Prostate gland (tissue), 2 donors: ENCODE measurements at regions not wholly inside any gene's neighbourhood (a gene's known extent, or its start where the extent isn't known, plus 50 kb on each side); places are given as distances from the start of the nearest gene placed in this dataset.
"Not testable (repeated sequence)": the region's sequence is repeated elsewhere in the genome, so short reads cannot be mapped to it uniquely, and the experiment has no call there.

Source experiments
- DNase-seq: peaks from one replicate; pipeline ENCODE4 v3.0.0-alpha.2; 2019; ENCODE audit warnings: low spot score
- H3K27ac ChIP-seq, 2 donors: fragments of 200-600 bp; sonication (generic); 2 replicates each; pipeline ENCODE4 v1.5.1; 2017 to 2019
- H3K27me3 ChIP-seq: fragments of 200-600 bp; sonication (generic); replicated peaks from 2 replicates; pipeline ENCODE4 v1.5.1; 2019; ENCODE audit not compliant: insufficient read depth
- H3K36me3 ChIP-seq, 2 donors: fragments of 200-600 bp; sonication (generic); 1 replicate in 1 of 2; 2 replicates in 1 of 2; pipeline versions ENCODE4 v1.5.1 to v1.8.1; 2017 to 2019
- H3K4me1 ChIP-seq: fragments of 200-600 bp; sonication (generic); replicated peaks from 2 replicates; pipeline ENCODE4 v1.5.1; 2019
- H3K4me3 ChIP-seq, 2 donors: fragments of 200-600 bp; sonication (generic); 2 replicates each; pipeline ENCODE4 v1.5.1; 2017 to 2019
- H3K9me3 ChIP-seq: fragments of 200-600 bp; sonication (generic); 2 replicates; pipeline ENCODE4 v1.5.1; 2017
- POLR2A ChIP-seq: fragments of 450-650 bp; IDR thresholded peaks from one replicate; pipeline ENCODE4 v1.6.1; 2016; ENCODE audit warnings: antibody characterized with exemption, mild to moderate bottlenecking
- POLR2AphosphoS5 ChIP-seq: sonication (generic); formaldehyde crosslinking; IDR thresholded peaks from one replicate; pipeline ENCODE4 v1.6.1; 2017; ENCODE audit warnings: antibody characterized with exemption
- WGBS: methylation state at CpG from one replicate; pipeline ENCODE4 v1.1.5; 2018; 5-methylcytosine and 5-hydroxymethylcytosine counted together
- intact Hi-C: fragments of 100-400 bp; cut with DNase I; formaldehyde crosslinking; loops from one replicate; pipeline ENCODE4 v1.14.2; 2022
- TF ChIP-seq, protein P1 (sequence below), 4 experiments: fragments of 200-600 bp in 2 of 4; fragments of 450-650 bp in 2 of 4; sonication (generic) in 2 of 4; IDR thresholded peaks; 1 replicate in 3 of 4; 2 replicates in 1 of 4; pipeline ENCODE4 v1.5.1; 2016 to 2019; ENCODE audit warnings: antibody characterized with exemption in 4 of 4, mild to moderate bottlenecking in 2 of 4, moderate library complexity in 2 of 4

DNA sequence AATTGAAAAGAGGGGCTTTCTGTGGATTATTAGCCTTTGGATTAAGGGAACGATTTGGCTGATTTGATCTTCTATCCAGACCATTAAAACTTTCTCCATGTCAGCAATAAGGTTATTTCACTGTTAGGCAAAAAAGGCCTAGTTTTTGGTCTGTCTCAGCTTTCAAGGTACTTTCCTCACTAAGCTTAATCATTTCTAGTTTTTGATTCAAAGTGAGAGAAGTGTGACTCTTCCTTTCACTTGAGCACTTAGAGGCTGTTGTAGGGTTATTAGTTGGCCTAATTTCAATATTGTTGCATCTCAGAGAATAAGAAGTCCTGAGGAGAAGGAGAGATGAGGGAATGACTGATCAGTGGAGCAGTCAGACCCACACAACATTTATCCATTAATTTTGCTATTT, 596.0 kb upstream of the TPK1 start:
- 97% methylated on average over 1 of the region's 1 CpG for WGBS
- H3K4me3 ChIP-seq, result no peak overlapping the region
- H3K27ac ChIP-seq, result no peak overlapping the region
- H3K27me3 ChIP-seq, result no peaks in the 10 kb centered on the region
- TF ChIP-seq POLR2A, result no peak
- no peak for TF ChIP-seq POLR2AphosphoS5
- TF ChIP-seq, protein P1, sequence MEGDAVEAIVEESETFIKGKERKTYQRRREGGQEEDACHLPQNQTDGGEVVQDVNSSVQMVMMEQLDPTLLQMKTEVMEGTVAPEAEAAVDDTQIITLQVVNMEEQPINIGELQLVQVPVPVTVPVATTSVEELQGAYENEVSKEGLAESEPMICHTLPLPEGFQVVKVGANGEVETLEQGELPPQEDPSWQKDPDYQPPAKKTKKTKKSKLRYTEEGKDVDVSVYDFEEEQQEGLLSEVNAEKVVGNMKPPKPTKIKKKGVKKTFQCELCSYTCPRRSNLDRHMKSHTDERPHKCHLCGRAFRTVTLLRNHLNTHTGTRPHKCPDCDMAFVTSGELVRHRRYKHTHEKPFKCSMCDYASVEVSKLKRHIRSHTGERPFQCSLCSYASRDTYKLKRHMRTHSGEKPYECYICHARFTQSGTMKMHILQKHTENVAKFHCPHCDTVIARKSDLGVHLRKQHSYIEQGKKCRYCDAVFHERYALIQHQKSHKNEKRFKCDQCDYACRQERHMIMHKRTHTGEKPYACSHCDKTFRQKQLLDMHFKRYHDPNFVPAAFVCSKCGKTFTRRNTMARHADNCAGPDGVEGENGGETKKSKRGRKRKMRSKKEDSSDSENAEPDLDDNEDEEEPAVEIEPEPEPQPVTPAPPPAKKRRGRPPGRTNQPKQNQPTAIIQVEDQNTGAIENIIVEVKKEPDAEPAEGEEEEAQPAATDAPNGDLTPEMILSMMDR (IDR thresholded peaks at IDR 0.05), result no peak
- no peaks in the 10 kb centered on the region for H3K9me3 ChIP-seq
- H3K4me1 ChIP-seq, result no peaks in the 10 kb centered on the region
- no peaks in the 10 kb centered on the region for H3K36me3 ChIP-seq
- no peak for DNase-seq
- intact Hi-C loops, result no loop called here

DNA sequence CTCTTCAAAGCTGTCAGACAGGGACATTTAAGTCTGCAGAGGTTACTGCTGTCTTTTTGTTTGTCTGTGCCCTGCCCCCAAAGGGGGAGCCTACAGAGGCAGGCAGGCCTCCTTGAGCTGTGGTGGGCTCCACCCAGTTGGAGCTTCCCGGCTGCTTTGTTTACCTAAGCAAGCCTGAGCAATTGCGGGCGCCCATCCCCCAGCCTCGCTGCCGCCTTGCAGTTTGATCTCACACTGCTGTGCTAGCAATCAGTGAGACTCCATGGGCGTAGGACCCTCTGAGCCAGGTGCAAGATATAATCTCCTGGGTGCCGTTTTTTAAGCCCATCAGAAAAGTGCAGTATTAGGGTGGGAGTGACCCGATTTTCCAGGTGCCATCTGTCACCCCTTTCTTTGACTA, 582.6 kb upstream of the TPK1 start:
- H3K4me3 ChIP-seq, H3K27ac ChIP-seq, intact Hi-C loops, H3K36me3 ChIP-seq, H3K4me1 ChIP-seq, H3K27me3 ChIP-seq, DNase-seq, H3K9me3 ChIP-seq: not testable (repeated sequence)
- WGBS, result 79% methylated on average over 8 of the region's 8 CpGs

DNA sequence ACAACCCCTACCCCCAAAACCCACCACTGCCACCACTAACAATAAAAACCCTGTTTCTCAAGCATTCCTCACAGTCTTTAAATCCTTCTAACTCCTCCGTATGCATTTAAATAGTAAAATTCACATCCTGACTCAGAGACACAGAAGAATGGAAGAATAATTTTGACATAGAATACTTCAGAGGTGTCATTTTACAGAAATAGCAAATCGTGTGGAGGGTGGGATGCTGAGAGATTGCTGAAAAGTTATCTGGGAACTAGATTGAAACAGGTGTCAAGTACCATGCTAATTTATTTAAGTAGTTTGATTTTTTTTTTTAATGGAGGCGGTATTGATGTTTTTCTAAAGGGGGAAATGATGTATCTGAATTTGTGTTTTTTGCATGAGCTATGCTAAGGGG, 575.2 kb upstream of the TPK1 start:
- 41% methylated on average over 3 of the region's 3 CpGs for WGBS

DNA sequence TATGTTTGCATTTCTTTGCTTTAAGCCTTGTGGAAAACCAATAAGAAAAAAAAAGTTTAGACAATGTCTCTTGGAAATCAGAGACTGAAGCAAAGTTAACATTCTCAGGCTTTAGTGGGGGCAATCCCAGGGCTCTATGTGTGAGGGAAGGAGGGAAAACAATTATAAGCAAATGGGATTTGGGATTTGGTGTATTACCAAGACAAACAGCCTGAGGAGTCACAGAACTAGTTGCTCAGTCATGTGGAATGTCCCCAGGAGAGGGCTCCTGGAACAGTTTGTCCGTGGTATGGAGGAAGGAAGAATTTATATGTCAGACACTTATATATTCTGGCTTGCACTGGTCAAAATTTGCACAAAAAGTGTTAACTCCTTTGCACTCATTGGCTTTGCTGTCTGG, 562.9 kb upstream of the TPK1 start:
- Histone ChIP-seq H3K9me3 (no peaks in the 10 kb centered on the region), H3K4me3 (no peak overlapping the region), H3K27ac (no peak overlapping the region), H3K4me1 (no peaks in the 10 kb centered on the region), H3K36me3 (no peaks in the 10 kb centered on the region), H3K27me3 (no peaks in the 10 kb centered on the region)
- TF ChIP-seq, protein P1 (IDR thresholded peaks at IDR 0.05), result no peak
- TF ChIP-seq POLR2A, result no peak
- TF ChIP-seq POLR2AphosphoS5, result no peak
- intact Hi-C loops, result no loop called here
- DNase-seq, result no peak
- WGBS, result 11% methylated on average over 1 of the region's 1 CpG

More for the DNA sequence above, 575.2 kb upstream of the TPK1 start:
- Histone ChIP-seq H3K36me3 (no peaks in the 10 kb centered on the region), H3K27me3 (no peaks in the 10 kb centered on the region), H3K27ac (no peak overlapping the region), H3K4me1 (no peaks in the 10 kb centered on the region), H3K4me3 (no peak overlapping the region), H3K9me3 (no peaks in the 10 kb centered on the region)
- TF ChIP-seq POLR2A (no peak), POLR2AphosphoS5 (no peak)
- TF ChIP-seq, protein P1 (IDR thresholded peaks at IDR 0.05), result no peak
- intact Hi-C loops, result no loop called here
- no peak for DNase-seq

DNA sequence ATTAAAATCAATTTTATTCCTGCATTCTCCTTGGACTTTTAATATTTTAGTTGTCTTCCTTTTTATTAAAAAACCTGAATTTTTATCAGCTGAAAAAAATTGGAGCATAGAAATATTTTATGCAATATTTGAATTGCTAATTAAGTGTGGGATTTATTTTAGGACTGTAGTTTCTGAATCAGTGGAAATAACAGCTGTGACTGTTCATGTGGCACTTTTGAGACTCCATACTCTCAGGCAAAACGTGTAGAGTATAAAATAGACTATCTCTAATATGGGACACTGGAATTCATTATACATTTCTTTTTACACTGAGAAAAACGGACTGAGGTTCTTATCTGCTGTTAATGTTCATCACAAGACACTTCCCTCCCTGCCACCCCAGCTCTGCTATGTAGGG, 558.3 kb upstream of the TPK1 start:
- H3K4me1 ChIP-seq, result no peaks in the 10 kb centered on the region
- no peak overlapping the region for H3K4me3 ChIP-seq
- H3K36me3 ChIP-seq, result no peaks in the 10 kb centered on the region
- H3K27ac ChIP-seq, result no peak overlapping the region
- WGBS, result 23% methylated on average over 2 of the region's 2 CpGs
- no peaks in the 10 kb centered on the region for H3K27me3 ChIP-seq
- DNase-seq, result no peak
- no peak for TF ChIP-seq POLR2AphosphoS5
- TF ChIP-seq, protein P1 (IDR thresholded peaks at IDR 0.05), result no peak
- no peak for TF ChIP-seq POLR2A
- no peaks in the 10 kb centered on the region for H3K9me3 ChIP-seq
- intact Hi-C loops, result no loop called here

DNA sequence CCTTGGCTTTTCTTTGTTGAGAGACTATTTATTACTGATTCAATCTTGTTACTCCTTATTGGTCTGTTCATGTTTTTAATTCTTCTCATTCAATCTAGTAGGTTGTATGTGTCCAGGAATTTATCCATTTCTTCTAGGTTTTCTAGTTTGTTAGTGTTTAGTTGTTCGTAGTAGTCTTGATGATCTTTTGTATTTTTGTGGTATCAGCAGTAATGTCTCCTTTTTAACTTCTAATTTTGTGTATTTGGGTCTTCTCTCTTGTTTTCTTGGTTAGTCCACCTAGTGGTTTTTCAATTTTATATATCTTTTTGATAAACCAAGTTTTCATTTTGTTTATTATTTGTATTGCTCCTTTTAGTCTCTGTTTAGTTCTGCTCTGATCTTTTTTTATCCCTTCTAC, 546.9 kb upstream of the TPK1 start:
- TF ChIP-seq, protein P1 (IDR thresholded peaks at IDR 0.05), result no peak
- no peak for TF ChIP-seq POLR2AphosphoS5
- TF ChIP-seq POLR2A, result no peak
- Histone ChIP-seq H3K4me3 (no peak overlapping the region), H3K4me1 (no peaks in the 10 kb centered on the region), H3K9me3 (no peaks in the 10 kb centered on the region), H3K36me3 (no peaks in the 10 kb centered on the region), H3K27ac (no peak overlapping the region), H3K27me3 (no peaks in the 10 kb centered on the region)
- DNase-seq, result no peak
- intact Hi-C loops, result no loop called here
- WGBS, result 82% methylated on average over 1 of the region's 1 CpG
